ENCODE measurements at regions not wholly inside any gene's neighbourhood (a gene's known extent, or its start where the extent isn't known, plus 50 kb on each side); places are given as distances from the start of the nearest gene placed in this dataset.
"Not testable (repeated sequence)": the region's sequence is repeated elsewhere in the genome, so short reads cannot be mapped to it uniquely, and the experiment has no call there.

GRCh38 chr5:50898966-50899365, 232.5 kb downstream of the PARP8 start:
- DNase-seq: no peak

GRCh38 chr5:50900952-50901510, 234.6 kb downstream of the PARP8 start:
- no peak for DNase-seq

- DNase-seq: no peak
Measured at GRCh38 chr5:50903651-50904050, 237.2 kb downstream of the PARP8 start.

- no peak for DNase-seq
Measured at GRCh38 chr5:50905996-50906570, 239.6 kb downstream of the PARP8 start.

- not testable (repeated sequence) for DNase-seq
Measured at GRCh38 chr5:50920160-50920559, 253.7 kb downstream of the PARP8 start.

- no peak for DNase-seq
Measured at GRCh38 chr5:50921366-50922133, 255.1 kb downstream of the PARP8 start.

GRCh38 chr5:50922134-50922941, 255.9 kb downstream of the PARP8 start:
- not testable (repeated sequence) for DNase-seq

GRCh38 chr5:50922942-50923767, 256.7 kb downstream of the PARP8 start:
- no peak for DNase-seq

- no peak for DNase-seq
Measured at GRCh38 chr5:50923768-50924494, 257.5 kb downstream of the PARP8 start.

GRCh38 chr5:50927953-50928352, 261.5 kb downstream of the PARP8 start:
- no peak for DNase-seq

- no peak for DNase-seq
Measured at GRCh38 chr5:50929174-50929573, 262.7 kb downstream of the PARP8 start.

- DNase-seq: no peak
Measured at GRCh38 chr5:50934343-50934742, 267.9 kb downstream of the PARP8 start.

GRCh38 chr5:50945139-50945538, 278.7 kb downstream of the PARP8 start:
- DNase-seq: no peak

GRCh38 chr5:50947906-50948683, 281.7 kb downstream of the PARP8 start:
- no peak for DNase-seq

- DNase-seq: no peak
Measured at GRCh38 chr5:50953290-50953689, 286.9 kb downstream of the PARP8 start.

- peak; percentile 26 for DNase-seq
Measured at GRCh38 chr5:50958852-50959457, 292.5 kb downstream of the PARP8 start.

- DNase-seq: peak; percentile 57
Measured at GRCh38 chr5:50962934-50963872, 296.8 kb downstream of the PARP8 start.

GRCh38 chr5:50963971-50964745, 297.7 kb downstream of the PARP8 start:
- no peak for DNase-seq

All from CD4-positive, alpha-beta T cell treated with Interleukin-12 subunit alpha and Interleukin-12 subunit beta, for 1 hour (primary cell).